PFSK-1 (cell line): ENCODE measurements at regions not wholly inside any gene's neighbourhood (a gene's known extent, or its start where the extent isn't known, plus 50 kb on each side); places are given as distances from the start of the nearest gene placed in this dataset.

Experiments
- POLR2AphosphoS5 ChIP-seq: IDR thresholded peaks from 2 replicates; pipeline ENCODE4 v1.6.1; 2012; ENCODE audit warnings: low read depth, mild to moderate bottlenecking, control low read depth, low read length, moderate library complexity
- SIN3A ChIP-seq: IDR thresholded peaks from 2 replicates; pipeline ENCODE4 v1.6.1; 2012; ENCODE audit warnings: mild to moderate bottlenecking, low read length, moderate library complexity, borderline replicate concordance; ENCODE audit not compliant: insufficient read depth
- TAF1 ChIP-seq: IDR thresholded peaks from 2 replicates; pipeline ENCODE4 v1.6.1; 2012; ENCODE audit warnings: low read length, control low read depth, borderline replicate concordance; ENCODE audit not compliant: insufficient read depth
- TF ChIP-seq, protein P1 (sequence below), 2 experiments: IDR thresholded peaks; 2 replicates each; pipeline versions ENCODE4 v1.6.1 to v1.8.0; 2011 to 2012; ENCODE audit warnings: low read depth in 2 of 2, low read length in 2 of 2, control low read depth in 1 of 2, inconsistent platforms in 1 of 2, mild to moderate bottlenecking in 1 of 2, moderate library complexity in 1 of 2; ENCODE audit not compliant: insufficient read depth in 1 of 2

DNA sequence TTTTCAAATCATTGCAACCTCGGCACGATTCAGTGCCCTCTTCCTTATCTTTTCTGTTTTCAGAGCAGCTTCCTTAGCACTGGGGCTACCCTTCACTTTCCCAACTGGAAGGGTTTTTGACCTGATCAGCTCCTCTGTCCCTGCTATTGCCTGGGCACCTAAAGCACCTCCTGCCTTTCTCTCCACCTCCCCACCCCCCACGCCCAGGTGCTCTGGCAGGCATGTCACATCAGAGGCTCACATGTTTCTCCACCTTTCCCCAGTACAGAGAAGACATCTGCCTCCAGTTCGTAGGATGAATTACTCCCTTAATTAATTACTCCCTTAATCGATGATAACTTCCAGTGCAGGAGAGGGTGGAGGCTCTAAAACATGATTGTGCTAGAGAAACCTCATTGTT lies 88.7 kb upstream of the LCLAT1 start:
- TF ChIP-seq, protein P1, sequence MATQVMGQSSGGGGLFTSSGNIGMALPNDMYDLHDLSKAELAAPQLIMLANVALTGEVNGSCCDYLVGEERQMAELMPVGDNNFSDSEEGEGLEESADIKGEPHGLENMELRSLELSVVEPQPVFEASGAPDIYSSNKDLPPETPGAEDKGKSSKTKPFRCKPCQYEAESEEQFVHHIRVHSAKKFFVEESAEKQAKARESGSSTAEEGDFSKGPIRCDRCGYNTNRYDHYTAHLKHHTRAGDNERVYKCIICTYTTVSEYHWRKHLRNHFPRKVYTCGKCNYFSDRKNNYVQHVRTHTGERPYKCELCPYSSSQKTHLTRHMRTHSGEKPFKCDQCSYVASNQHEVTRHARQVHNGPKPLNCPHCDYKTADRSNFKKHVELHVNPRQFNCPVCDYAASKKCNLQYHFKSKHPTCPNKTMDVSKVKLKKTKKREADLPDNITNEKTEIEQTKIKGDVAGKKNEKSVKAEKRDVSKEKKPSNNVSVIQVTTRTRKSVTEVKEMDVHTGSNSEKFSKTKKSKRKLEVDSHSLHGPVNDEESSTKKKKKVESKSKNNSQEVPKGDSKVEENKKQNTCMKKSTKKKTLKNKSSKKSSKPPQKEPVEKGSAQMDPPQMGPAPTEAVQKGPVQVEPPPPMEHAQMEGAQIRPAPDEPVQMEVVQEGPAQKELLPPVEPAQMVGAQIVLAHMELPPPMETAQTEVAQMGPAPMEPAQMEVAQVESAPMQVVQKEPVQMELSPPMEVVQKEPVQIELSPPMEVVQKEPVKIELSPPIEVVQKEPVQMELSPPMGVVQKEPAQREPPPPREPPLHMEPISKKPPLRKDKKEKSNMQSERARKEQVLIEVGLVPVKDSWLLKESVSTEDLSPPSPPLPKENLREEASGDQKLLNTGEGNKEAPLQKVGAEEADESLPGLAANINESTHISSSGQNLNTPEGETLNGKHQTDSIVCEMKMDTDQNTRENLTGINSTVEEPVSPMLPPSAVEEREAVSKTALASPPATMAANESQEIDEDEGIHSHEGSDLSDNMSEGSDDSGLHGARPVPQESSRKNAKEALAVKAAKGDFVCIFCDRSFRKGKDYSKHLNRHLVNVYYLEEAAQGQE (IDR thresholded peaks at IDR 0.05; ENCODE audit: insufficient read depth in 1 of 2, low read depth in 2 of 2, low read length in 2 of 2): no peak
- TF ChIP-seq TAF1 (no peak), POLR2AphosphoS5 (no peak), SIN3A (no peak)
